ENCODE measurements at regions not wholly inside any gene's neighbourhood (a gene's known extent, or its start where the extent isn't known, plus 50 kb on each side); places are given as distances from the start of the nearest gene placed in this dataset.

- Histone ChIP-seq H3K27me3 (ENCODE audit: control insufficient read depth, extremely low read depth, insufficient read depth, low read length) (no peaks in the 10 kb centered on the region), H3K9me1 (ENCODE audit: control insufficient read depth, extremely low read depth, insufficient read depth, low read length) (no peaks in the 10 kb centered on the region), H3K9me3 (ENCODE audit: control insufficient read depth, low read depth, low read length) (no peaks in the 10 kb centered on the region), H3K36me3 (ENCODE audit: control insufficient read depth in 2 of 2, extremely low read depth in 1 of 2, insufficient read depth in 2 of 2, low read length in 2 of 2) (no peaks in the 10 kb centered on the region), H3K4me1 (ENCODE audit: control insufficient read depth, extremely low read depth, insufficient read depth, low read length) (no peaks in the 10 kb centered on the region), H4K20me1 (ENCODE audit: control insufficient read depth, extremely low read depth, insufficient read depth, low read length) (no peaks in the 10 kb centered on the region), H3K4me2 (ENCODE audit: control insufficient read depth, extremely low read depth, insufficient read depth, low read depth, low read length) (no peak overlapping the region), H3K27ac (ENCODE audit: control insufficient read depth, insufficient read depth, low read length) (no peak overlapping the region), H3K9ac (ENCODE audit: control insufficient read depth, extremely low read depth, insufficient read depth, low read length) (no peak overlapping the region), H2AFZ (ENCODE audit: control insufficient read depth, low read length) (no peak overlapping the region), H3K79me2 (ENCODE audit: control insufficient read depth, insufficient read depth, low read length) (no peaks in the 10 kb centered on the region), H3K4me3 (ENCODE audit: control insufficient read depth in 2 of 3, extremely low read depth in 1 of 3, insufficient read depth in 2 of 3, low read depth in 1 of 3, low read length in 3 of 3) (no peak overlapping the region)
- no peak for FAIRE-seq
- dilution Hi-C loops (cut with MboI; ENCODE audit: extremely low pct_ligation_motif_present, low sequenced_read_pairs) = no loop called here
- no peak for DNase-seq (ENCODE audit: low read depth, low spot score)
- no peak for TF ChIP-seq EZH2 (IDR thresholded peaks at IDR 0.05; ENCODE audit: low read length)
- TF ChIP-seq CTCF (optimal IDR thresholded peaks at IDR 0.05 in 1 of 3, IDR thresholded peaks at IDR 0.05 in 1 of 3, conservative IDR thresholded peaks at IDR 0.05 in 1 of 3; ENCODE audit: extremely low read depth in 1 of 3, insufficient read depth in 2 of 3, low read length in 3 of 3) = no peak
Measured at GRCh38 chr3:176159796-176160195, 1037.5 kb downstream of the TBL1XR1 start.

- Histone ChIP-seq H3K27me3 (ENCODE audit: control insufficient read depth, extremely low read depth, insufficient read depth, low read length) (no peaks in the 10 kb centered on the region), H3K9me3 (ENCODE audit: control insufficient read depth, low read depth, low read length) (no peaks in the 10 kb centered on the region), H3K27ac (ENCODE audit: control insufficient read depth, insufficient read depth, low read length) (no peak overlapping the region), H3K9me1 (ENCODE audit: control insufficient read depth, extremely low read depth, insufficient read depth, low read length) (no peaks in the 10 kb centered on the region), H3K4me3 (ENCODE audit: control insufficient read depth in 2 of 3, extremely low read depth in 1 of 3, insufficient read depth in 2 of 3, low read depth in 1 of 3, low read length in 3 of 3) (no peak overlapping the region), H3K79me2 (ENCODE audit: control insufficient read depth, insufficient read depth, low read length) (no peaks in the 10 kb centered on the region), H2AFZ (ENCODE audit: control insufficient read depth, low read length) (no peak overlapping the region), H3K4me1 (ENCODE audit: control insufficient read depth, extremely low read depth, insufficient read depth, low read length) (no peaks in the 10 kb centered on the region), H4K20me1 (ENCODE audit: control insufficient read depth, extremely low read depth, insufficient read depth, low read length) (no peaks in the 10 kb centered on the region), H3K9ac (ENCODE audit: control insufficient read depth, extremely low read depth, insufficient read depth, low read length) (no peak overlapping the region), H3K4me2 (ENCODE audit: control insufficient read depth, extremely low read depth, insufficient read depth, low read depth, low read length) (no peak overlapping the region), H3K36me3 (ENCODE audit: control insufficient read depth in 2 of 2, extremely low read depth in 1 of 2, insufficient read depth in 2 of 2, low read length in 2 of 2) (no peaks in the 10 kb centered on the region)
- no peak for TF ChIP-seq EZH2 (IDR thresholded peaks at IDR 0.05; ENCODE audit: low read length)
- no peak for TF ChIP-seq CTCF (optimal IDR thresholded peaks at IDR 0.05 in 1 of 3, IDR thresholded peaks at IDR 0.05 in 1 of 3, conservative IDR thresholded peaks at IDR 0.05 in 1 of 3; ENCODE audit: extremely low read depth in 1 of 3, insufficient read depth in 2 of 3, low read length in 3 of 3)
- FAIRE-seq (no peak), DNase-seq (ENCODE audit: low read depth, low spot score) (no peak)
- dilution Hi-C loops (cut with MboI; ENCODE audit: extremely low pct_ligation_motif_present, low sequenced_read_pairs) = no loop called here
Measured at GRCh38 chr3:176155012-176155411, 1042.3 kb downstream of the TBL1XR1 start.
